ENCODE measurements at regions not wholly inside any gene's neighbourhood (a gene's known extent, or its start where the extent isn't known, plus 50 kb on each side); places are given as distances from the start of the nearest gene placed in this dataset.

GRCh38 chr2:216279031-216279430 lies 93.3 kb downstream of the MARCHF4 start:
- TF ChIP-seq CTCF (IDR thresholded peaks at IDR 0.05; ENCODE audit: extremely low read depth in 1 of 2, insufficient read depth in 1 of 2, low read depth in 1 of 2, low read length in 2 of 2) (no peak), EZH2 (IDR thresholded peaks at IDR 0.05; ENCODE audit: borderline replicate concordance, low read depth, low read length, severe bottlenecking) (no peak)
